NT2/D1 (cell line): ENCODE measurements at regions not wholly inside any gene's neighbourhood (a gene's known extent, or its start where the extent isn't known, plus 50 kb on each side); places are given as distances from the start of the nearest gene placed in this dataset.

Source experiments
- SUZ12 ChIP-seq: IDR thresholded peaks from 2 replicates; pipeline ENCODE4 v1.6.1; 2011; ENCODE audit not compliant: insufficient read length, insufficient read depth; ENCODE audit errors: extremely low read depth
- YY1 ChIP-seq: IDR thresholded peaks from 2 replicates; pipeline ENCODE4 v1.6.1; 2011; ENCODE audit not compliant: insufficient read length, insufficient read depth

GRCh38 chrX:129359269-129359668 is 164.0 kb downstream of the SMARCA1 start:
- TF ChIP-seq SUZ12: no peak
- no peak for TF ChIP-seq YY1
